D721Med (cell line): ENCODE measurements at regions not wholly inside any gene's neighbourhood (a gene's known extent, or its start where the extent isn't known, plus 50 kb on each side); places are given as distances from the start of the nearest gene placed in this dataset.
"Not testable (repeated sequence)": the region's sequence is repeated elsewhere in the genome, so short reads cannot be mapped to it uniquely, and the experiment has no call there.

Source experiments
- DNase-seq: peaks from one replicate; pipeline ENCODE4 v3.0.0; 2011; ENCODE audit warnings: low spot score; ENCODE audit not compliant: insufficient read length
- FAIRE-seq: peaks from 2 replicates; lab custom pipeline; 2011; peaks lifted over from hg19 to GRCh38; lab: Jason Lieb, UNC
- TF ChIP-seq, protein P1 (sequence below): IDR thresholded peaks from 2 replicates; pipeline ENCODE4 v1.5.1; 2012; ENCODE audit warnings: mild to moderate bottlenecking, control low read depth; ENCODE audit not compliant: insufficient read depth; ENCODE audit errors: missing control alignments

DNA sequence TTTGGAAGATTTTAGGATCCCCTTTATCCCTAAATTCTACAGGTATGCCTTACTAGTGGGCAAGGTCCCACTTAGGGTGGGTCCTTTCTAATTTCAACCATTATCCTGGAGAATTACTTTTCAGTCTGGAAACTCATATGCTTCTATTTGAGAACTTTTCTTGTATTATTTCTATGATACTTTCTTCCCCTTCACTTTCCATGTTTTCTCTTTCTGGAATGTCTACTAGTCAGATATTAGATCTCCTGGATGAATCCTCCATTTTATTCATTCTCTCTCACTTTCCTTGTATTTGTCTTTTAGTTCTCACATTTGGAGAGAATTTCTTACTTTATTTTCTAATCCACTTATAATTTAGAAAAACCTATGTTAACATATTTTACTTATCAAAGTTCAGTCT lies 83.9 kb upstream of the SIPA1L2 start:
- DNase-seq (no peak), FAIRE-seq (no peak)
- TF ChIP-seq, protein P1, sequence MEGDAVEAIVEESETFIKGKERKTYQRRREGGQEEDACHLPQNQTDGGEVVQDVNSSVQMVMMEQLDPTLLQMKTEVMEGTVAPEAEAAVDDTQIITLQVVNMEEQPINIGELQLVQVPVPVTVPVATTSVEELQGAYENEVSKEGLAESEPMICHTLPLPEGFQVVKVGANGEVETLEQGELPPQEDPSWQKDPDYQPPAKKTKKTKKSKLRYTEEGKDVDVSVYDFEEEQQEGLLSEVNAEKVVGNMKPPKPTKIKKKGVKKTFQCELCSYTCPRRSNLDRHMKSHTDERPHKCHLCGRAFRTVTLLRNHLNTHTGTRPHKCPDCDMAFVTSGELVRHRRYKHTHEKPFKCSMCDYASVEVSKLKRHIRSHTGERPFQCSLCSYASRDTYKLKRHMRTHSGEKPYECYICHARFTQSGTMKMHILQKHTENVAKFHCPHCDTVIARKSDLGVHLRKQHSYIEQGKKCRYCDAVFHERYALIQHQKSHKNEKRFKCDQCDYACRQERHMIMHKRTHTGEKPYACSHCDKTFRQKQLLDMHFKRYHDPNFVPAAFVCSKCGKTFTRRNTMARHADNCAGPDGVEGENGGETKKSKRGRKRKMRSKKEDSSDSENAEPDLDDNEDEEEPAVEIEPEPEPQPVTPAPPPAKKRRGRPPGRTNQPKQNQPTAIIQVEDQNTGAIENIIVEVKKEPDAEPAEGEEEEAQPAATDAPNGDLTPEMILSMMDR: no peak

DNA sequence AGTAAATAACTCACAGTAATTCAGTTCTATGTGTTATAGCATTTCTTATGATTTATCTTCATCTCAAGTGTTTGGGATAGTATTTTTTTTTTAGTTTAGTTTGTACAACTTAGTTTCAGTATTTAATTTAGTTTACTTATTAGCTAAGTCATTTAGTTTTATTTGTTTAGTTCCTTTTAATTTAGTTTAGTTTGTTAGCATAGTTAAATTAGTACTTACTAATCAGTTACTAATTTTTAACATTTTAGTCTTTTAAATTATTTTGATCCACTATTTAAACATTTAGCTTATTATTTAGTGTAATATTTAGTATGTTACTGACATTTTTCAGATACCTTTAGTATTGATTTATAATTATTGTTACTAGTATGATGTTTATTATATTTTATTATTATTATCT lies 85.2 kb upstream of the SIPA1L2 start:
- TF ChIP-seq, protein P1: no peak
- FAIRE-seq: no peak
- DNase-seq: no peak

DNA sequence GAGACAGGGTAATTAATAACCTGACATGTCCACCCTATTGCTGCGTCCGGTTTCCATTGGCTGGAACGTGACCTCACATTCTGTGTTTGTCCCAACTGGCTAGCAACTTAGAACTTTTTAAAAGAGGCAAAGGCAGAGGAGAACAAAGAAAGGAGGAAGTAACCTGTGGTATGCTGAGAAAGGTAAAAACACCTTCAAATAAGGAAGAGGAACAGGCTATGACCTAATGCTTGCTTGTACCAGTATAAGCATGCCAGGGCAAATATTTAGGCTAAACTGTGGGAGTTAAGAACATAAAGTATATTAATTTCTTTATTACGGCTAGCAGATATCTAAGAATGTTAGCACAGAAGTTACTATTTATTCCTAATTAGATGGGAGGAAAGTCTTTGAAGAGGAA lies 87.3 kb upstream of the MAP10 start:
- not testable (repeated sequence) for DNase-seq, FAIRE-seq

DNA sequence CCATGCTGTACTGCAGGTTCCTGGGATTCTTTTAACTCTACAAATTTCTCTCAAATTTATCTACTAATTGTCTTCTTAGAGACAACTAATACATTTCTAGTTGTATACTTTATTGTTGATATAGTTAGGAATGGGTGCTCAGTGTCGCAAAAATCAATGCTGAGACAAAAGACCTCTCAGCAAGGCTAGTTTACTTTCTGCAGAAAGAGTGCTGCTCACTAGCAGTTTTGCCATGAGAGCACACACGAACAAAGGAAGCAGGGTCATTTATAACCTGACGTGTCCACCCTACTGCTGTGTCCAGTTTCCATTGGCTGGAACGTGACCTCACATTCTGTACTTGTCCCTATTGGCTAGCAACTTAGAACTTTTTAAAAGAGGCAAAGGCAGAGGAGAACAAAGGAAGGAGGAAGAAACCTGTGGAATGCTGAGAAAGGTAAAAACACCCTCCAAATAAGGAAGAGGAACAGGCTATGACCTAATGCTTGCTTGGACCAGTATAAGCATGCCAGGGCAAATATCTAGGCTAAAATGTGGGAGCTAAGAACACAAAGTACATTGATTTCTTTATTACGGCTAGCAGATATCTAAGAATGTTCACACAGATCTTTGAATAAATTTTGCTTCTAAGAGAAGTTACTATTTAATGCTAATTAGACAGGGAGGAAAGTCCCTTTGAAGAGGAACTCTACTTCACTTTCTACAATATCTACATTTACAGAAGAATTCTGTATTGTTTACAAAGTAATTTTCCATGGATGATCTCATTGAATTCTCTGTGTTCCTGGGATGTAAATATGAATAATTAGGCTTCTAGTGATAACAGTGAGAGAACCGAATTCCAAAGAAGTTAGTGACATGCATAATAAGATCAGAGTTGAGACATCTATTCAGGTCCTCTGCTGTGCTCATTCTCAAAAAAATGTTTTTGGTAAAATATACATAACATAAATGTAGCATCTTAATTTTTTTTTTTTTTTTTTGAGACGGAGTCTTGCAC lies 86.0 kb upstream of the MAP10 start:
- FAIRE-seq: no peak

DNA sequence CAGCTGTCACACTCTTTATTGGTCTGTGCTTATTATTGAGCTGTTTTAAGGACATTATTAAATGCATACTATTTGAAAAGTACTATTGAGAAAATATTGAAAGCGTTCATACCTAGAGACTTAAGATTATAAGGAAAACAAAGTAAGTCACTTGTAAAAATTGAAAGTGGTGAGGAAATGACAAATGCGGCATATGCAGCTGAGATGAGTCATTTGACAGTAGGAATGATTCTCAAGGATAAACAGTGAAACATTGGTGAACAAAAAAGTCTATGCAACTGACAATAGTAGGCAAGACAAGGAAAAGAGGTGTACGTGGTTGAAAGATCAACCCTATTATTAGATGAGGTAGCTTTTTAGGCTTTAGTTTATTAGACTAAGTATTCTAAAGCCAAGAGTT lies 82.6 kb upstream of the MAP10 start:
- FAIRE-seq (no peak), DNase-seq (no peak)
- TF ChIP-seq, protein P1: no peak

More for the DNA sequence above, 86.0 kb upstream of the MAP10 start:
- TF ChIP-seq, protein P1: no peak
- no peak for DNase-seq

DNA sequence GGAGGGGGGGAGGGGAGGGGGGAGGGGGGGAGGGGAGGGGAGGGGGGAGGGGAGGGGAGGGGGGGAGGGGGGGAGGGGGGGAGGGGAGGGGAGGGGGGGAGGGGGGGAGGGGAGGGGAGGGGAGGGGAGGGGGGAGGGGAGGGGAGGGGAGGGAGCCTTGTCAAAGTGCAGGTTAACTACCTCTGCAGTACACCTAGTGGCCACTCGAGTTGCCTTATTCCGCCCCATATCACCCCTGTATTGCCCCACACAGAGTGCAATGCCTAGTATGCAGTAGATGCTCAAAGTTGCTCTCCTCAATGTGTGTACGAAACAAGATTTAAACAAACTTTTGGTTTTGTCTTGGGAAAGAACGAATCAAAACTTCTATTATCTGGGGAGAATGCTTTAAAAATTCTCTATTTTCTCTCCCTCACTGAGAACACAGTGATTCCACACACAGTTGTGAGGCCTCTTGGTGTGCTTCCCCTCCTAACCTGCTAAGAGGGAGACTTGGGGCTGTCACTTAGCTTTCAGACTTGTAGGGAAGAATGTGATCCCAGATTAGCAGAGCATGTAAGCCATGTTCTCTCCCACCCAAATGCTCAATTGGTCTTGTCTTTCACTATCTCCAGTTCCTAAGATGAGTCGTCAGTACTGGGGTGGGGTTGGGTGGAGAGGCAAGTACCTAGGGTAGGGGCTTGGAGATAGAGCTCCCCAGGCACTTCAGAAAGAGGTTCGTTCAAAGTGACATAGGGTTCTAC lies 79.7 kb upstream of the MAP10 start:
- DNase-seq: no peak
- no peak for FAIRE-seq
- TF ChIP-seq, protein P1: no peak

DNA sequence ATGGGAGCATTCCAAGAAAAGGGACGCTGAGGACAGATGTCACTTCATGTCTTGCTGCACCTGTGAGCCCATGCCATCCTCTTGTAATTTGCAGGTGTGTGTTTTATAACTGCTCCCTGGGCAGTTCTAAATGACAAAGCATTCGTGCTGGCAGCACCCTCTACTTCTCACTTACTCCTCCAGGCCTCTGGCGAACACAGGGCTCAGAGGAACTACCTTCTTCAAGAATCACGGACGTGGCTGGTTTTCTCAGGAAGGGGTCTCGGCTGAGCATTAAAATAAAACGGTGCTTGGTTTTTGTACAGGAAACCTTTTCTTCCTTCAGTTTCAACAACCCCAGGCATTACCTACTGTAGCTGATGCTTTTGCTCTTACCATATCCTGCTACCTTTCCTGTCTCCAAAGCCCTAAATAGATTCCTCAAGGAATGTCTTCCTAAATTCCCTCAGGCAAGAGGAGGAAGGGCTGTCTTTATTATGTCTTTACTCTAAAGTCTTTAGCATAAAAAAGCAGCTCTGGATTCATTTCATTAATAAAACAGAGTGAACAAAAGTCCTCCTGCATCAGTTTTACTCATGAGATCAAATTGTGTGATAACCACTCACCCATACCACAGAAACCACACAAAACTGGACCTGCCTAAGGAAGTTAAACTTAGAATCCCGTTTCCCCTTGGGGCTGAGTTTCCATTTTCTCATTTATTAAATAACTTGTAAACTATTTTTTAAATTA lies 79.0 kb upstream of the MAP10 start:
- TF ChIP-seq, protein P1: no peak
- no peak for FAIRE-seq
- no peak for DNase-seq
